ENCODE measurements at regions not wholly inside any gene's neighbourhood (a gene's known extent, or its start where the extent isn't known, plus 50 kb on each side); places are given as distances from the start of the nearest gene placed in this dataset.

GRCh38 chr15:39188930-39189329, 391.9 kb upstream of the THBS1 start:
- H4K20me1 ChIP-seq (ENCODE audit: insufficient read depth, low read length), result no peaks in the 10 kb centered on the region
- TF ChIP-seq EZH2phosphoT487 (IDR thresholded peaks at IDR 0.05; ENCODE audit: borderline replicate concordance, low read depth, low read length) (no peak), CTCF (conservative IDR thresholded peaks at IDR 0.05; ENCODE audit: low read length) (no peak)
- H3K4me1 ChIP-seq (ENCODE audit: insufficient read depth, low read length, poor library complexity, severe bottlenecking), result no peaks in the 10 kb centered on the region
- ChIA-PET CTCF (ENCODE audit: unreplicated experiment) (no interaction called here), POLR2A (interaction anchor here (1.1 kb wide), 1 partner anchor 9 kb away, joined by 5 read pairs; no protein-coding TSS in a partner anchor)
- intact Hi-C loops (cut with micrococcal nuclease; ENCODE audit: unreplicated experiment), result loop anchor here (10.0 kb wide), 1 partner anchor 64 kb away; no protein-coding TSS in a partner anchor
- no peaks in the 10 kb centered on the region for H3K9me2 ChIP-seq (ENCODE audit: insufficient read depth, low read length)
- H2AFZ ChIP-seq (ENCODE audit: low read length), result no peak overlapping the region
- no peaks in the 10 kb centered on the region for H3K36me3 ChIP-seq (ENCODE audit: insufficient read depth, low read length)
- H3K4me3 ChIP-seq (ENCODE audit: low read depth, low read length, poor library complexity, severe bottlenecking), result no peak overlapping the region
- no peak overlapping the region for H3K27ac ChIP-seq (ENCODE audit: low read depth, low read length, poor library complexity, severe bottlenecking)
- no peaks in the 10 kb centered on the region for H3K9me3 ChIP-seq (ENCODE audit: low read length)
- DNase-seq (ENCODE audit: low spot score), result no peak
- no peak overlapping the region for H3K4me2 ChIP-seq (ENCODE audit: low read length)
- no TSS peak for BruUV-seq (replicated peaks)
- no peaks in the 10 kb centered on the region for H3K79me2 ChIP-seq (ENCODE audit: insufficient read depth, low read depth, low read length)

GRCh38 chr15:39191871-39192291, 389.0 kb upstream of the THBS1 start:
- H3K27ac ChIP-seq (ENCODE audit: low read depth, low read length, poor library complexity, severe bottlenecking), result no peak overlapping the region
- no peaks in the 10 kb centered on the region for H4K20me1 ChIP-seq (ENCODE audit: insufficient read depth, low read length)
- DNase-seq (ENCODE audit: low spot score), result no peak
- H3K9me2 ChIP-seq (ENCODE audit: insufficient read depth, low read length), result no peaks in the 10 kb centered on the region
- intact Hi-C loops (cut with micrococcal nuclease; ENCODE audit: unreplicated experiment), result no loop called here
- no peak overlapping the region for H2AFZ ChIP-seq (ENCODE audit: low read length)
- CTCF ChIA-PET (ENCODE audit: unreplicated experiment), result no interaction called here
- H3K4me3 ChIP-seq (ENCODE audit: low read depth, low read length, poor library complexity, severe bottlenecking), result no peak overlapping the region
- no peaks in the 10 kb centered on the region for H3K36me3 ChIP-seq (ENCODE audit: insufficient read depth, low read length)
- TF ChIP-seq EZH2phosphoT487 (IDR thresholded peaks at IDR 0.05; ENCODE audit: borderline replicate concordance, low read depth, low read length) (no peak), CTCF (conservative IDR thresholded peaks at IDR 0.05; ENCODE audit: low read length) (no peak)
- POLR2A ChIA-PET, result no interaction called here
- H3K79me2 ChIP-seq (ENCODE audit: insufficient read depth, low read depth, low read length), result no peaks in the 10 kb centered on the region
- H3K4me1 ChIP-seq (ENCODE audit: insufficient read depth, low read length, poor library complexity, severe bottlenecking), result no peaks in the 10 kb centered on the region
- BruUV-seq (replicated peaks), result no TSS peak
- H3K4me2 ChIP-seq (ENCODE audit: low read length), result no peak overlapping the region
- no peaks in the 10 kb centered on the region for H3K9me3 ChIP-seq (ENCODE audit: low read length)

- intact Hi-C loops (cut with micrococcal nuclease; ENCODE audit: unreplicated experiment), result no loop called here
- H3K36me3 ChIP-seq (ENCODE audit: insufficient read depth, low read length), result no peaks in the 10 kb centered on the region
- no peaks in the 10 kb centered on the region for H4K20me1 ChIP-seq (ENCODE audit: insufficient read depth, low read length)
- no peak for DNase-seq (ENCODE audit: low spot score)
- no peaks in the 10 kb centered on the region for H3K79me2 ChIP-seq (ENCODE audit: insufficient read depth, low read depth, low read length)
- CTCF ChIA-PET (ENCODE audit: unreplicated experiment), result no interaction called here
- H3K9me3 ChIP-seq (ENCODE audit: low read length), result no peaks in the 10 kb centered on the region
- no peak for TF ChIP-seq EZH2phosphoT487 (IDR thresholded peaks at IDR 0.05; ENCODE audit: borderline replicate concordance, low read depth, low read length)
- TF ChIP-seq CTCF (conservative IDR thresholded peaks at IDR 0.05; ENCODE audit: low read length), result no peak
- no peak overlapping the region for H3K27ac ChIP-seq (ENCODE audit: low read depth, low read length, poor library complexity, severe bottlenecking)
- H3K4me3 ChIP-seq (ENCODE audit: low read depth, low read length, poor library complexity, severe bottlenecking), result no peak overlapping the region
- no peaks in the 10 kb centered on the region for H3K9me2 ChIP-seq (ENCODE audit: insufficient read depth, low read length)
- H2AFZ ChIP-seq (ENCODE audit: low read length), result no peak overlapping the region
- POLR2A ChIA-PET, result no interaction called here
- H3K4me2 ChIP-seq (ENCODE audit: low read length), result no peak overlapping the region
- H3K4me1 ChIP-seq (ENCODE audit: insufficient read depth, low read length, poor library complexity, severe bottlenecking), result no peaks in the 10 kb centered on the region
- no TSS peak for BruUV-seq (replicated peaks)
These were observed 388.5 kb upstream of the THBS1 start for GRCh38 chr15:39192351-39192750.

Data from OCI-LY7 (cell line).